Fibroblast of villous mesenchyme (primary cell): ENCODE measurements at regions not wholly inside any gene's neighbourhood (a gene's known extent, or its start where the extent isn't known, plus 50 kb on each side); places are given as distances from the start of the nearest gene placed in this dataset.

ENCODE experiments used
- DNase-seq: peaks from one replicate; pipeline ENCODE4 v3.0.0-alpha.2; 2010; ENCODE audit warnings: low read depth
- H3K4me3 ChIP-seq: 2 replicates; pipeline ENCODE4 v1.5.1; 2011; ENCODE audit warnings: low read depth, mild to moderate bottlenecking, low read length
- TF ChIP-seq, protein P1 (sequence below): IDR thresholded peaks from 2 replicates; pipeline ENCODE4 v1.5.1; 2012; ENCODE audit warnings: low read depth, mild to moderate bottlenecking, low read length; ENCODE audit not compliant: insufficient read depth

DNA sequence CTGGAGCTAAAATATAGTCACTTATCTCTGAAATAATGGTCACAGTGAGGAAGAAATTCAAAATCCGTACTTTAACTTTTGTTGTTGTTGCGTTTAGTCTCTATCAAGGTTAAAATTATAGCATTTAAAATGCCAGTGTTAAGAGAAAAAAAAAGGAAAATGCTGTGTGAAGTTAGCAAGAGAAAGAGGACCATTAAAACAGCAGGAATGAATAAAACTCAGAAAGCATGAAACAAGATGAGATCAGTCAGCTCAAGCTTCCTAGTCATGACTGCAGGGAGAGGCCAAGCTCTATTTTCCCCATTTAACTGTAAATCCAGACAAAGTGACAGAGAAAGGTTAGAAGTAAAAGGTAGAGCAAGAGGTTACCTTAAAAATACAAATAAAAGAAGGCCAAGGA lies 281.7 kb upstream of the ATP5MC3 start:
- DNase-seq, result no peak
- no peak overlapping the region for H3K4me3 ChIP-seq
- TF ChIP-seq, protein P1, sequence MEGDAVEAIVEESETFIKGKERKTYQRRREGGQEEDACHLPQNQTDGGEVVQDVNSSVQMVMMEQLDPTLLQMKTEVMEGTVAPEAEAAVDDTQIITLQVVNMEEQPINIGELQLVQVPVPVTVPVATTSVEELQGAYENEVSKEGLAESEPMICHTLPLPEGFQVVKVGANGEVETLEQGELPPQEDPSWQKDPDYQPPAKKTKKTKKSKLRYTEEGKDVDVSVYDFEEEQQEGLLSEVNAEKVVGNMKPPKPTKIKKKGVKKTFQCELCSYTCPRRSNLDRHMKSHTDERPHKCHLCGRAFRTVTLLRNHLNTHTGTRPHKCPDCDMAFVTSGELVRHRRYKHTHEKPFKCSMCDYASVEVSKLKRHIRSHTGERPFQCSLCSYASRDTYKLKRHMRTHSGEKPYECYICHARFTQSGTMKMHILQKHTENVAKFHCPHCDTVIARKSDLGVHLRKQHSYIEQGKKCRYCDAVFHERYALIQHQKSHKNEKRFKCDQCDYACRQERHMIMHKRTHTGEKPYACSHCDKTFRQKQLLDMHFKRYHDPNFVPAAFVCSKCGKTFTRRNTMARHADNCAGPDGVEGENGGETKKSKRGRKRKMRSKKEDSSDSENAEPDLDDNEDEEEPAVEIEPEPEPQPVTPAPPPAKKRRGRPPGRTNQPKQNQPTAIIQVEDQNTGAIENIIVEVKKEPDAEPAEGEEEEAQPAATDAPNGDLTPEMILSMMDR, result no peak

DNA sequence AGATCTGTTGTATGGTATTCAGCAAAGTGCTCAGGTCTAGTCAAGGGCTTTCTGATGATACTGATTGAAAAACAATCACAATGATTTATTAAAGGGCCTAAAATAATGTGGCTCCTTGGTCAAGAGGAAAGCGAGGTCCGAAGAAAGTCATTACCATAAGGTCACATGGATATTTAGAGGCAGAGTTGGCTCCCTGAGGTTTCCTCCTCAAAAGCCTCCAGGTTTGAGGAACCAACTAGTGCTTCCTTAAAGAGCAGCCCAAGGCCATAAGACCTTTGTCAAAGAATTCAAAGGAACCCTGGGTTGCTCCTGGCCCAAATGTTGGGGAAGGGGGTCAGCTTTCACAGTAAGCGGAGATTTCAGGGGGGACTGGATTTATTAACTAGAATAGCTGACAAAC lies 280.7 kb upstream of the ATP5MC3 start:
- DNase-seq, result no peak
- TF ChIP-seq, protein P1, result no peak

DNA sequence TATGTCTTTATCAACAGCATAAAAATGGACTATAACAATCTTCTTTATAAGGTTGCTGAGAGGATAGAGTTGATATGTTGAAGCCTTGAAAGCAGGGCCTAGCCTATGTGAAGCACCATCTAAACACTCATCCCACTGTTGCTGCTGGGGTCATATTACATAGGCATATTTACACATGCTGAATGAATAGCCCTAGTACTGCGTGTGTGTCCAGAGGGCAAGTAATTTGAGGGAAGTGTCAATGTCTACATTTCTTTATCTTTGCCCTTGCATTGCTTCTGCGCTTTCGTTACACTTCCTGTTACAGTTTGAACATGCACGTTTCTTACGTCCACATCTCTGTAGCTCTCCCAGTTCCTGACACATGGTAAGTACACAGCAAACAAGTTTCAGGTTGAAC lies 280.3 kb upstream of the ATP5MC3 start:
- no peak for DNase-seq
- TF ChIP-seq, protein P1, result no peak
- H3K4me3 ChIP-seq, result no peak overlapping the region

More for the DNA sequence above, 280.7 kb upstream of the ATP5MC3 start:
- H3K4me3 ChIP-seq, result no peak overlapping the region

DNA sequence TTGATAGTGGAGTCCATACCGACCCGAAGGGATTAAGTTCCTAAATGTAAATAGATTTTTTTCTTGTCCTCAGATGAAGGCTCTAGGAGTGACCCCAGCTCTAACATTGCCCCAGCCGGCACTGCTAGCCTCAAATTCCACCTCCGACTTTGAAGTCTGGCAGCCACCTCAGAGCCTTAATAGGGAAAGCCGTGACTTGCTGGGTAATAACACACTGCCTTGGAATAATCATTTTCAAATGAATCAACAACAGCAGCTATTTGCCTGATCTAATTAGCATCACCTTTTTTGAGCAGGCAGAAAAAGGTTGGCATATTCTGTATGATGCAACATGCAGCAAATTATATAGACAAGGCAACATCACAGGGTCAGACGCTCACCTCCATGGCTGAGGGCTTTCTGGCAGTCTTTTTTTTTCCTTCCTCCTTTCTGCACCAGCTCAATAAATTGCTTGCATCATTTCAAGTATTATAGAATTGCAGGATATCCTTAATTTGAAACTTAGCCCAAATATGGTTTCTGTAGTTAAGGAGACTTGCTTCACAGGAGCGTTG lies 276.5 kb upstream of the ATP5MC3 start:
- no peak for DNase-seq
- no peak overlapping the region for H3K4me3 ChIP-seq
- TF ChIP-seq, protein P1, result no peak

DNA sequence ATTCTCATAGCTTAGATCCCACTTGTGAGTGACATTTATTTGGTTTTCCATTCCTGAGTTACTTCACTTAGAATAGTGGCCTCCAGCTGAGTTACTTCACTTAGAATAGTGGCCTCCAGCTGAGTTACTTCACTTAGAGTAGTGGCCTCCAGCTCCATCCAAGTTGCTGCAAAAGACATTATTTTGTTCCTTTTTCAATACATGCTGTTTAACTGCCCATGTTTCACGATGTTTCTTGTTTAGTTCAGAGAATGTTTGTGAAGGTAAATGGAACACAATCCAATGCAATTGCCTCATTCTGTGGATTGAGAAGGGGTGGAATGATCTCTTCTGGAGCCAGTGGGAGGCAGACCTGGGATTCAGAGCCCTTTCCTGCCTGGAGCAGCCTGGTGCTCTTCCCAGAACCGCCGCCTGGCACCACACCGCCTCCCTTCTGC lies 273.5 kb upstream of the ATP5MC3 start:
- H3K4me3 ChIP-seq, result no peak overlapping the region
- no peak for DNase-seq
- TF ChIP-seq, protein P1, result no peak

DNA sequence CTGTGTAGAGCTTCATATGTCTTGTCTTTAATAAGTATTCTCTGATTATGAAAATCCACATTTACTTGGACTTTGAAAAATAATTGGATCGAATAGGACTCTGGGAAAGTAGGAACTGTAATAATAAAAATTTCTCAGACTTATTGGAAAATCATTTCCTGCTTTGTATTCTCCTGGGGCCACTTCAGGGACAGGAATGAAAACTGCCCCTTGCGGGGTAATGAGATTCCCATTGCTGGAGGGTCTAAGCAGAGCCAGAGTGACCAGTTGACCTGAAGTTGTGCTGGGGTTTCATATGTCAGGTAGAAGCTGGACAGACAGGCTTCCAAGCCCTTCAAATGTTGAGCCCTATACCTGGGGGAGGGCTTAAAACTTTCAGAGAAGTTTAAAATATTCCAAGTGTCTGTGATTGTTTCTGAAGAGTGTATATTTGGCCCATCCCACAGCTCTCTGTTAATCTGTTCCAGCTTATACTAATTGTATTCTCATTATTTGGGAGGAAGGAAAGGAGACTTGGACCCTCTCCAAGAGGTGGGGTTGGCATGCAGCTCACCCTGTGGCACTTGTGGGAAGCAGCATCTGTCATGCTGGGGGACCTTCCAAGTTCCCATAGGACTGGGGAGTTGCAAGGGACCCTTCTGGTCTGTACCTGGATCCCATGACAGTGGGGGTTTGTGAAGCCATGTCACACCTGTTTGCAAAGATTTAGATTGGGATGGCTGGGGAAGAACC lies 268.7 kb upstream of the ATP5MC3 start:
- no peak for DNase-seq
- H3K4me3 ChIP-seq, result no peak overlapping the region
- TF ChIP-seq, protein P1, result no peak
